ENCODE measurements at regions not wholly inside any gene's neighbourhood (a gene's known extent, or its start where the extent isn't known, plus 50 kb on each side); places are given as distances from the start of the nearest gene placed in this dataset.
A peak's percentile ranks its signal among the peaks of the same experiment; 100 is the strongest.
"Not testable (repeated sequence)": the region's sequence is repeated elsewhere in the genome, so short reads cannot be mapped to it uniquely, and the experiment has no call there.

GRCh38 chr2:35454966-35455638, 900.5 kb upstream of the CRIM1 start:
- no peak overlapping the region for H4K8ac ChIP-seq (ENCODE audit: low read depth, low read length)
- no peaks in the 10 kb centered on the region for H3K79me1 ChIP-seq (ENCODE audit: low read length)
- no peak overlapping the region for H2BK5ac ChIP-seq (ENCODE audit: low read length)
- H3K4me1 ChIP-seq (ENCODE audit: control insufficient read depth, low read depth, low read length), result peaks cover 2% of the 10 kb centered on the region
- H3K9ac ChIP-seq (ENCODE audit: low read length), result no peak overlapping the region
- DNase-seq, result peak; percentile 82
- H2BK120ac ChIP-seq (ENCODE audit: low read depth, low read length), result no peak overlapping the region
- no peak overlapping the region for H2BK15ac ChIP-seq (replicated peaks; ENCODE audit: low read depth)
- H3K27ac ChIP-seq (ENCODE audit: low read depth, low read length), result no peak overlapping the region
- no peak overlapping the region for H3K4me2 ChIP-seq (ENCODE audit: low read length)
- WGBS (ENCODE audit: extremely low coverage, insufficient coverage, low lambda C conversion rate), result no CpG with 5 or more reads among the region's 3 CpGs
- peak overlapping the region; percentile 37 for H3K56ac ChIP-seq (ENCODE audit: low read length)
- no peak overlapping the region for H3K4me3 ChIP-seq (ENCODE audit: low read length)
- no peak overlapping the region for H2AK5ac ChIP-seq (ENCODE audit: low read length)
- no peaks in the 10 kb centered on the region for H3K79me2 ChIP-seq (ENCODE audit: control insufficient read depth, insufficient read depth, low read length)
- H3K4ac ChIP-seq (ENCODE audit: low read depth, low read length), result no peak overlapping the region
- H3K18ac ChIP-seq (ENCODE audit: low read length), result peak overlapping the region; percentile 25
- no peak overlapping the region for H3K23ac ChIP-seq (ENCODE audit: low read length)
- no peak overlapping the region for H4K5ac ChIP-seq (ENCODE audit: low read length)
- no peaks in the 10 kb centered on the region for H3K36me3 ChIP-seq (ENCODE audit: control insufficient read depth, insufficient read depth, low read length)
- no peaks in the 10 kb centered on the region for H3K27me3 ChIP-seq (ENCODE audit: insufficient read depth, low read length, poor library complexity)

GRCh38 chr2:35447821-35448220, 907.8 kb upstream of the CRIM1 start:
- H3K4me2 ChIP-seq (ENCODE audit: low read length), result no peak overlapping the region
- DNase-seq, result no peak

GRCh38 chr2:35447215-35447614, 908.4 kb upstream of the CRIM1 start:
- Histone ChIP-seq H3K79me1 (ENCODE audit: low read length) (no peaks in the 10 kb centered on the region), H3K4me2 (ENCODE audit: low read length) (no peak overlapping the region), H3K79me2 (ENCODE audit: control insufficient read depth, insufficient read depth, low read length) (no peaks in the 10 kb centered on the region), H3K4me1 (ENCODE audit: control insufficient read depth, low read depth, low read length) (peaks cover 2% of the 10 kb centered on the region), H4K8ac (ENCODE audit: low read depth, low read length) (no peak overlapping the region), H3K18ac (ENCODE audit: low read length) (peak overlapping the region; percentile 40), H2BK5ac (ENCODE audit: low read length) (no peak overlapping the region), H3K9ac (ENCODE audit: low read length) (no peak overlapping the region), H3K27me3 (ENCODE audit: insufficient read depth, low read length, poor library complexity) (no peaks in the 10 kb centered on the region), H3K23ac (ENCODE audit: low read length) (no peak overlapping the region), H3K27ac (ENCODE audit: low read depth, low read length) (no peak overlapping the region), H3K36me3 (ENCODE audit: control insufficient read depth, insufficient read depth, low read length) (no peaks in the 10 kb centered on the region), H2BK120ac (ENCODE audit: low read depth, low read length) (no peak overlapping the region), H3K4me3 (ENCODE audit: low read length) (no peak overlapping the region), H3K4ac (ENCODE audit: low read depth, low read length) (no peak overlapping the region), H2AK5ac (ENCODE audit: low read length) (no peak overlapping the region), H2BK15ac (replicated peaks; ENCODE audit: low read depth) (peak overlapping the region; percentile 77), H4K5ac (ENCODE audit: low read length) (no peak overlapping the region), H3K56ac (ENCODE audit: low read length) (no peak overlapping the region)
- WGBS (ENCODE audit: extremely low coverage, insufficient coverage, low lambda C conversion rate), result no CpG with 5 or more reads among the region's 5 CpGs
- no peak for DNase-seq

More at GRCh38 chr2:35447821-35448220, 907.8 kb upstream of the CRIM1 start:
- H3K4me1 ChIP-seq (ENCODE audit: control insufficient read depth, low read depth, low read length), result peaks cover 2% of the 10 kb centered on the region
- no peak overlapping the region for H2BK120ac ChIP-seq (ENCODE audit: low read depth, low read length)
- H2BK15ac ChIP-seq (replicated peaks; ENCODE audit: low read depth), result no peak overlapping the region
- no peak overlapping the region for H3K27ac ChIP-seq (ENCODE audit: low read depth, low read length)
- H3K27me3 ChIP-seq (ENCODE audit: insufficient read depth, low read length, poor library complexity), result no peaks in the 10 kb centered on the region
- no peak overlapping the region for H4K8ac ChIP-seq (ENCODE audit: low read depth, low read length)
- peak overlapping the region; percentile 40 for H3K18ac ChIP-seq (ENCODE audit: low read length)
- H3K4ac ChIP-seq (ENCODE audit: low read depth, low read length), result no peak overlapping the region
- H3K23ac ChIP-seq (ENCODE audit: low read length), result no peak overlapping the region
- H2AK5ac ChIP-seq (ENCODE audit: low read length), result no peak overlapping the region
- no peak overlapping the region for H4K5ac ChIP-seq (ENCODE audit: low read length)
- H3K9ac ChIP-seq (ENCODE audit: low read length), result no peak overlapping the region
- H3K4me3 ChIP-seq (ENCODE audit: low read length), result no peak overlapping the region
- H3K56ac ChIP-seq (ENCODE audit: low read length), result no peak overlapping the region
- no peaks in the 10 kb centered on the region for H3K36me3 ChIP-seq (ENCODE audit: control insufficient read depth, insufficient read depth, low read length)
- no peaks in the 10 kb centered on the region for H3K79me2 ChIP-seq (ENCODE audit: control insufficient read depth, insufficient read depth, low read length)
- H2BK5ac ChIP-seq (ENCODE audit: low read length), result no peak overlapping the region
- no peaks in the 10 kb centered on the region for H3K79me1 ChIP-seq (ENCODE audit: low read length)

GRCh38 chr2:35443087-35443486, 912.5 kb upstream of the CRIM1 start:
- Histone ChIP-seq H3K4me2 (ENCODE audit: low read length) (no peak overlapping the region), H3K36me3 (ENCODE audit: control insufficient read depth, insufficient read depth, low read length) (no peaks in the 10 kb centered on the region), H3K4me3 (ENCODE audit: low read length) (no peak overlapping the region), H2BK15ac (replicated peaks; ENCODE audit: low read depth) (peak overlapping the region; percentile 64), H2AK5ac (ENCODE audit: low read length) (no peak overlapping the region), H2BK5ac (ENCODE audit: low read length) (peak overlapping the region; percentile 50), H2BK120ac (ENCODE audit: low read depth, low read length) (peak overlapping the region; percentile 73), H3K4ac (ENCODE audit: low read depth, low read length) (no peak overlapping the region), H3K4me1 (ENCODE audit: control insufficient read depth, low read depth, low read length) (no peaks in the 10 kb centered on the region), H3K79me2 (ENCODE audit: control insufficient read depth, insufficient read depth, low read length) (no peaks in the 10 kb centered on the region), H4K8ac (ENCODE audit: low read depth, low read length) (no peak overlapping the region), H4K5ac (ENCODE audit: low read length) (no peak overlapping the region), H3K27me3 (ENCODE audit: insufficient read depth, low read length, poor library complexity) (no peaks in the 10 kb centered on the region), H3K27ac (ENCODE audit: low read depth, low read length) (no peak overlapping the region), H3K56ac (ENCODE audit: low read length) (no peak overlapping the region), H3K79me1 (ENCODE audit: low read length) (no peaks in the 10 kb centered on the region), H3K18ac (ENCODE audit: low read length) (peak overlapping the region; percentile 51), H3K23ac (ENCODE audit: low read length) (no peak overlapping the region), H3K9ac (ENCODE audit: low read length) (no peak overlapping the region)
- DNase-seq, result no peak

GRCh38 chr2:35441575-35441974, 914.0 kb upstream of the CRIM1 start:
- not testable (repeated sequence) for H3K4ac ChIP-seq (ENCODE audit: low read depth, low read length); H3K79me2 ChIP-seq (ENCODE audit: control insufficient read depth, insufficient read depth, low read length); H3K36me3 ChIP-seq (ENCODE audit: control insufficient read depth, insufficient read depth, low read length); H3K4me1 ChIP-seq (ENCODE audit: control insufficient read depth, low read depth, low read length); H3K27me3 ChIP-seq (ENCODE audit: insufficient read depth, low read length, poor library complexity); H4K8ac ChIP-seq (ENCODE audit: low read depth, low read length); H4K5ac ChIP-seq (ENCODE audit: low read length); H3K23ac ChIP-seq (ENCODE audit: low read length); H3K79me1 ChIP-seq (ENCODE audit: low read length); H2BK5ac ChIP-seq (ENCODE audit: low read length); H2BK120ac ChIP-seq (ENCODE audit: low read depth, low read length); H2BK15ac ChIP-seq (replicated peaks; ENCODE audit: low read depth); H3K4me3 ChIP-seq (ENCODE audit: low read length); H3K4me2 ChIP-seq (ENCODE audit: low read length); H2AK5ac ChIP-seq (ENCODE audit: low read length); H3K9ac ChIP-seq (ENCODE audit: low read length)
- peak overlapping the region; percentile 84 for H3K27ac ChIP-seq (ENCODE audit: low read depth, low read length)
- peak overlapping the region; percentile 60 for H3K56ac ChIP-seq (ENCODE audit: low read length)
- peak overlapping the region; percentile 60 for H3K18ac ChIP-seq (ENCODE audit: low read length)
- WGBS (ENCODE audit: extremely low coverage, insufficient coverage, low lambda C conversion rate), result no CpG with 5 or more reads among the region's 9 CpGs
- DNase-seq, result peak; percentile 26

DNA sequence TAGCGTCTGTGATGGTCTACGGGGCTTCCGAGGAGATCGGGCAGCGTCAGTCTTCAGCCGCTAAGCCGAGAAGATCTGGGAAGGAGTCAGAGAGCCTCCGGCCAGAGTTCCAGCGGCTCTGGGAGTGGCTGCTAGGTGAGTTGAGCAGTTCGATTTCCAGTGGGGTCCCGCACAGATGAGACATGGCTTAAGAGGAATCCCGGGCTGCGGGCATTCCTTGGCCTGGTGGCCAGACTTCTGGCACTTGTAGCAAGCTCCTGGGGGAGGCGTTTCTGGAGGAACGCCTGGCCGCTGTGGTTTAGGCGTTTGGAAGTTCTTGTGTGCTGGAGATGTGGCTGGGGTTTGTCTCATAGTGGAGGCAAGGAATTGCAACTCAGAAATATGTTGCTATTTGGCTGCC, 915.3 kb upstream of the CRIM1 start:
- not testable (repeated sequence) for H2BK5ac ChIP-seq (ENCODE audit: low read length); H2AK5ac ChIP-seq (ENCODE audit: low read length); H3K79me1 ChIP-seq (ENCODE audit: low read length); H4K5ac ChIP-seq (ENCODE audit: low read length); H3K23ac ChIP-seq (ENCODE audit: low read length); H3K4me1 ChIP-seq (ENCODE audit: control insufficient read depth, low read depth, low read length); H3K9ac ChIP-seq (ENCODE audit: low read length); H3K4me2 ChIP-seq (ENCODE audit: low read length); H4K8ac ChIP-seq (ENCODE audit: low read depth, low read length); H2BK15ac ChIP-seq (replicated peaks; ENCODE audit: low read depth); H3K4me3 ChIP-seq (ENCODE audit: low read length); H3K79me2 ChIP-seq (ENCODE audit: control insufficient read depth, insufficient read depth, low read length); DNase-seq; H3K36me3 ChIP-seq (ENCODE audit: control insufficient read depth, insufficient read depth, low read length); H3K27me3 ChIP-seq (ENCODE audit: insufficient read depth, low read length, poor library complexity)
- peak overlapping the region; percentile 52 for H3K18ac ChIP-seq (ENCODE audit: low read length)
- peak overlapping the region; percentile 33 for H3K27ac ChIP-seq (ENCODE audit: low read depth, low read length)
- H3K4ac ChIP-seq (ENCODE audit: low read depth, low read length), result peak overlapping the region; percentile 83
- no CpG with 5 or more reads among the region's 17 CpGs for WGBS (ENCODE audit: extremely low coverage, insufficient coverage, low lambda C conversion rate)
- H3K56ac ChIP-seq (ENCODE audit: low read length), result peak overlapping the region; percentile 34
- H2BK120ac ChIP-seq (ENCODE audit: low read depth, low read length), result peak overlapping the region; percentile 67
